ENCODE measurements at regions not wholly inside any gene's neighbourhood (a gene's known extent, or its start where the extent isn't known, plus 50 kb on each side); places are given as distances from the start of the nearest gene placed in this dataset.
"Not testable (repeated sequence)": the region's sequence is repeated elsewhere in the genome, so short reads cannot be mapped to it uniquely, and the experiment has no call there.

DNA sequence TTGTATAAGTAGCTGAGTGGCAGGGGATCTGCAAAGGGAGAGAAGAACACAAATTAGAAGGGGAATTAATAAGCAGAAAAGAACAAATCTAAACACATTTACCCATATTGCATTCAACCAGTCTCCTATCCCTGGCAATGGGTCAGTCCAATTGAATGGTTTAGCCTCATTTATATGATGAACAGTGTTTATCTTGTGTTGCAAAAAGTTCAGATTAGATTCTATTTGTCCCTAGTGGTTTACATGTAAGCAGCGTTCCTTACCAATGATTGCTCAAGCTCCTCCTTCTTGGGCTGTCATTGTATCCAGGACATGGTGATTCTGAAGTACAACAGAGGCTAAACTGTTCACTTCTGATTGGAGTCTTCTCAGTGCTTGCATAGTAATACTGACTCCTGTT is 49.9 kb upstream of the SLC8A3 start:
- not testable (repeated sequence) for H3K9ac ChIP-seq (ENCODE audit: low read length); H4K91ac ChIP-seq (ENCODE audit: low read depth, low read length); H2BK12ac ChIP-seq (ENCODE audit: low read length); H4K8ac ChIP-seq (ENCODE audit: low read depth, low read length); H2AK5ac ChIP-seq (ENCODE audit: low read length); H3K4me3 ChIP-seq (ENCODE audit: low read depth, low read length); H3K14ac ChIP-seq (ENCODE audit: low read length); H2AFZ ChIP-seq (ENCODE audit: insufficient read depth, low read length, poor library complexity); H4K12ac ChIP-seq (ENCODE audit: low read depth, low read length); H3K27ac ChIP-seq (ENCODE audit: low read depth, low read length); H3K4me1 ChIP-seq (ENCODE audit: control insufficient read depth in 1 of 2, insufficient read depth in 2 of 2, low read length in 2 of 2); H2BK5ac ChIP-seq (ENCODE audit: low read depth, low read length, poor library complexity); H3K4ac ChIP-seq (ENCODE audit: low read depth, low read length); H3K36me3 ChIP-seq (ENCODE audit: control insufficient read depth in 1 of 2, insufficient read depth in 2 of 2, low read length in 2 of 2); H3K27me3 ChIP-seq (ENCODE audit: insufficient read depth, low read length); H3K23ac ChIP-seq (ENCODE audit: low read length); H3K79me2 ChIP-seq (ENCODE audit: control insufficient read depth, insufficient read depth, low read length, poor library complexity); H2BK120ac ChIP-seq (ENCODE audit: insufficient read depth, low read length, poor library complexity); H3K9me3 ChIP-seq (ENCODE audit: insufficient read depth, low read depth, low read length); DNase-seq; H3K4me2 ChIP-seq (ENCODE audit: low read length); H3K79me1 ChIP-seq (ENCODE audit: low read length); H3K18ac ChIP-seq (ENCODE audit: low read length)
- WGBS (ENCODE audit: extremely low coverage, insufficient coverage, insufficient read length): no CpG with 5 or more reads among the region's 1 CpG
